Small intestine (tissue), 7 donors: ENCODE measurements at regions not wholly inside any gene's neighbourhood (a gene's known extent, or its start where the extent isn't known, plus 50 kb on each side); places are given as distances from the start of the nearest gene placed in this dataset.
"Not testable (repeated sequence)": the region's sequence is repeated elsewhere in the genome, so short reads cannot be mapped to it uniquely, and the experiment has no call there.

ENCODE experiments used
- DNase-seq, 2 donors: peaks; one replicate each; pipeline versions ENCODE4 v3.0.0 to v3.0.0-alpha.2; 2013
- FAIRE-seq: peaks from 2 replicates; lab custom pipeline; 2012; peaks lifted over from hg19 to GRCh38; lab: Jason Lieb, UNC
- H3K27ac ChIP-seq, 3 donors: one replicate each; pipeline ENCODE4 v1.5.1; 2013; ENCODE audit warnings: low read length in 2 of 3, mild to moderate bottlenecking in 2 of 3, control low read depth in 1 of 3, inconsistent platforms in 1 of 3, low read depth in 1 of 3, moderate library complexity in 1 of 3
- H3K27me3 ChIP-seq, 3 donors: one replicate each; pipeline ENCODE4 v1.6.1; 2013; ENCODE audit warnings: low read length in 3 of 3, inconsistent platforms in 1 of 3; ENCODE audit not compliant: control insufficient read depth in 3 of 3, insufficient read depth in 3 of 3
- H3K36me3 ChIP-seq, 3 donors: one replicate each; pipeline ENCODE4 v1.6.1; 2013; ENCODE audit warnings: low read length in 3 of 3, inconsistent platforms in 1 of 3, low read depth in 1 of 3, mild to moderate bottlenecking in 1 of 3, moderate library complexity in 1 of 3; ENCODE audit not compliant: control insufficient read depth in 3 of 3, insufficient read depth in 2 of 3
- H3K4me1 ChIP-seq, 3 donors: one replicate each; pipeline ENCODE4 v1.6.1; 2013; ENCODE audit warnings: low read length in 2 of 3, inconsistent platforms in 1 of 3, low read depth in 1 of 3, mild to moderate bottlenecking in 1 of 3, moderate library complexity in 1 of 3; ENCODE audit not compliant: control insufficient read depth in 3 of 3, insufficient read depth in 2 of 3
- H3K4me3 ChIP-seq, 3 donors: one replicate each; pipeline ENCODE4 v1.5.1; 2013; ENCODE audit warnings: low read length in 3 of 3, control low read depth in 1 of 3, inconsistent platforms in 1 of 3, low read depth in 1 of 3, mild to moderate bottlenecking in 1 of 3, moderate library complexity in 1 of 3
- H3K9me3 ChIP-seq, 2 donors: one replicate each; pipeline ENCODE4 v1.6.1; 2013; ENCODE audit warnings: low read depth in 1 of 2, low read length in 1 of 2; ENCODE audit not compliant: control insufficient read depth in 2 of 2, insufficient read depth in 1 of 2
- WGBS, 3 donors: extraction: QIAGEN DNeasy Blood & Tissue Kit; methylation state at CpG; one replicate each; pipeline ENCODE4 v1.1.7; 2013; 5-methylcytosine and 5-hydroxymethylcytosine counted together
- donor health status: healthy with polysubstance abuse.
- donor health status: control.
- donor health status: control.
- donor health status: Bipolar disorder and iron deficiency.
- donor health status: healthy.

DNA sequence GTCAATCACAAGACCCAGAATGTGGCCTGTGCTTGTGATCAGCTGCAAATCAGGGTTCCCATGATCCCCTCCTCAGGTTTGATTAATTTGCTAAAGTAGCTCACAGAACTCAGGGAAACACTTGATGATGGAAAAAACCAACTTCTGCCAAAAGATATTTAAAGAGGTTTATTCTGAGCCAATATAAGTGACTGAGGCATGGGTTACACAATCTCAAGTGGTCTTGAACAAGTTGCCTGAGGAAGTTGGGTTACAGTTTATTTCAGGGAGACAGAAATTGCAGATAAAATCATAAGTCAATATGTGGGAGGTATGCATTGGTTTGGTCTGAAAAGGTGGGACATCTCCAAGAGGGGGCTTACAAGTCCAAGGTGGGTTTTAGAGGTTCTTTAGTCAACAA is 243.1 kb downstream of the S1PR1 start:
- DNase-seq, result no peak
- H3K4me3 ChIP-seq, result no peak overlapping the region
- no peak for FAIRE-seq
- H3K27me3 ChIP-seq, result peaks cover 0 to 2% (median 0%) of the 10 kb centered on the region in 3 donors
- H3K9me3 ChIP-seq, result no peaks in the 10 kb centered on the region
- no peaks in the 10 kb centered on the region for H3K36me3 ChIP-seq
- H3K27ac ChIP-seq, result no peak overlapping the region
- no peaks in the 10 kb centered on the region for H3K4me1 ChIP-seq

DNA sequence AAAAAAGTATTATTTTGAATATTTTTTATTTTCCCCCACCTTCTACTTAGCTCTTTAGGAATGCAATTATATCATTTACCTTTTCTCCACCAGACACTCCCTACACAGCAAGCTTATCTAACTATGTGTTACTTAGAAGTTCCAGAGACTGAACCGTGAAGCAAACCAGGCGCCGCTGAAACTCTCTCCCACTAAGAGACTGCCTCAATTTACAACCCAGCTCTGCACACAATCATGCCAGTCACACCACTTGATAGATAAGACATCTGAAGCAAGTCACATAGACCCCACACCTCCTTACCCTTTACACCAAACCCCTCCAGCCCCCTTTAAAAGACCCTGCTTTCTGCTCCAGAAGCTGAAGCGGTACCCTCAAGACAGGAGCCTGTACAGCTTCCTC is 245.5 kb downstream of the S1PR1 start:
- no peak overlapping the region for H3K4me3 ChIP-seq
- peaks cover 0 to 2% (median 0%) of the 10 kb centered on the region in 3 donors for H3K27me3 ChIP-seq
- H3K4me1 ChIP-seq, result no peaks in the 10 kb centered on the region
- no peaks in the 10 kb centered on the region for H3K9me3 ChIP-seq
- 40 to 69% (median 69%) methylated on average over 4 of the region's 4 CpGs for WGBS, 3 donors
- FAIRE-seq, result no peak
- no peaks in the 10 kb centered on the region for H3K36me3 ChIP-seq
- H3K27ac ChIP-seq, result no peak overlapping the region
- DNase-seq, result no peak

DNA sequence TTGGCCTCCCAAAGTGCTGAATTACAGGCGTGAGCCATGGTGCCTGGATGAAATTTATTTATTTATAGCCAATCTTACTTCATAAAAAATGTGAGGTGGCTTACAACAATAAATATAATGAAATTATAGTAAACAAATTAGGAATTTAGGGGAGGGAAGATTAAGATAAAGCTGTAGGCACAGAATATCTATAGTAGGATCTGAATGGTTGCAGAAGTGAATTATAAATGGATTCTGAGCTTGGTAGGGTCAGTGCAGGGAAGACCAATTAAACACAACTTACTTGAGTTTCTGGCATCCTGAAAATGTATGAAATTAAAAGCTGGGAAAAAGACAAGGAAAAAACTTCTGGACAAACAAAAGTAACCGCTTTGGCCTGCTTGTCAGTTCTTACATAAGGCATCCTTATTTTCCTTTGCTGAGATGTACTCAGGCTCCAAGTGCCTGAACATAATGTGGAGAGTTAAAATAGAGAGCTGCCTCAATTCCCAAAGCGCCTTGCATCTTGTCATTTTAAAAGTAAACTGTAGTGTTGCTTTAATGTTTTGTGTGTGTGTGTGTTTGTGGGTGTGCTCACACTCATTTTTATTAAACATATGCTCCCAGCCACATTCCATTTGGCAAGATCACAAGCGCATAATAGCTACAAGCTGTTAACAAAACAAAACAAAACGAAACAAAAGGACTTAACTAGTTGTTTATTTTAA is 247.3 kb downstream of the S1PR1 start:
- Histone ChIP-seq H3K4me1 (no peaks in the 10 kb centered on the region), H3K36me3 (no peaks in the 10 kb centered on the region), H3K27me3 (peaks cover 0 to 2% (median 0%) of the 10 kb centered on the region in 3 donors), H3K9me3 (no peaks in the 10 kb centered on the region), H3K4me3 (no peak overlapping the region), H3K27ac (no peak overlapping the region)
- DNase-seq (peak in 1 of 2 donors; percentile 23), FAIRE-seq (no peak)
- WGBS, 3 donors, result 56 to 59% (median 57%) methylated on average over 5 of the region's 5 CpGs

DNA sequence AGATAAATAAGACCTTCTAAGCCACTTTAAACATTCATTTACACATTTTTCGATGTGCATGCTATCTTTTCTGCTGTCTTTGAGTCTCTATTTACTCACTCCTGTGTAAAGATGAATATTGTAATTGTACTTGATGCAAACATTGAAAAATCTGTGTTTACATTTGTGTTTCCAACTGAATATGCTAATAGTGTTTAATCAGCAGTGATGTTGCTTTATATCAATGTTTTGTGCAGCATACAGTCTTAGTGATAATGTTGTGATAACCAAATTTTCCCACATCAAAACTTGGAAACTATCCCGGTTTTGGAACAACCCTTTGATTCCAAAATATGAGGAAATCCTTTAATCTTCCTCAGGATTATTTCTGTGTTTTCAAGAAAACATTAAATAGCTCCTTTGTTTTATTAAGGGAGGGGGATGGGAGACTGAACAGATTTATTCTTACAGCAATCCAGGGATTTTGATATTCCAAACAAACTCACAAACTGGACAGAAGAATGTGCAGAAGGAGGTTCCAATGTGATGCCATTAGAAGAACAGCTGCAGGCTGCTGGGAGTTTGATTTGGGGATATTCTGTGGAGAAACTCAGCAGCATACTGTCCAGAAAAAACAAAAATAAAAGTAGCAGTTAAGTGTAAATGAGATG is 248.0 kb downstream of the S1PR1 start:
- Histone ChIP-seq H3K4me3 (no peak overlapping the region), H3K4me1 (no peaks in the 10 kb centered on the region), H3K9me3 (no peaks in the 10 kb centered on the region), H3K36me3 (no peaks in the 10 kb centered on the region), H3K27ac (no peak overlapping the region), H3K27me3 (peaks cover 0 to 2% (median 0%) of the 10 kb centered on the region in 3 donors)
- DNase-seq, result peak; percentile 1 to 12
- 3 to 25% (median 12%) methylated on average over 2 of the region's 2 CpGs for WGBS, 3 donors
- FAIRE-seq, result no peak

DNA sequence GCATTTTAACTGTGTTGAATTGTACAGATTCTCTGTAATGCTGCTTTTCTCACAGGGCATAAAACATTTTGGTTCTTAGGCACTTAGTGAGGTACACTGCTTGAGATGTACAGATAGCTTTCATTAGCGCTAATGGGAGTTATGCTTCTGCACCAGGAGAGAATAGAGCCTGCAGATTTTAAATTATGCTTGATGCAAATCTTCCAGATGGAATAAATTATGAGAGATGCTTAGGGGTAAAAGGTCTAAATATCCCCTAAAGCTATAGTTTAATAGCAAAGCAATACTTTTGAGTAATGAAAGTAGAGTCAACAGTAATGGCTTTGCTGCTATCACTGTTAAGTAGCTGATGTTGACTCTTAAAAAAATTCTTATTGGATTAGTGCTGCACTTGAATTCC is 248.9 kb downstream of the S1PR1 start:
- DNase-seq, result no peak
- H3K4me3 ChIP-seq, result no peak overlapping the region
- H3K36me3 ChIP-seq, result no peaks in the 10 kb centered on the region
- H3K9me3 ChIP-seq, result no peaks in the 10 kb centered on the region
- peaks cover 0 to 2% (median 0%) of the 10 kb centered on the region in 3 donors for H3K27me3 ChIP-seq
- WGBS, 3 donors, result 0 to 83% (median 13%) methylated on average over 1 of the region's 1 CpG
- FAIRE-seq, result no peak
- H3K27ac ChIP-seq, result no peak overlapping the region
- H3K4me1 ChIP-seq, result no peaks in the 10 kb centered on the region

DNA sequence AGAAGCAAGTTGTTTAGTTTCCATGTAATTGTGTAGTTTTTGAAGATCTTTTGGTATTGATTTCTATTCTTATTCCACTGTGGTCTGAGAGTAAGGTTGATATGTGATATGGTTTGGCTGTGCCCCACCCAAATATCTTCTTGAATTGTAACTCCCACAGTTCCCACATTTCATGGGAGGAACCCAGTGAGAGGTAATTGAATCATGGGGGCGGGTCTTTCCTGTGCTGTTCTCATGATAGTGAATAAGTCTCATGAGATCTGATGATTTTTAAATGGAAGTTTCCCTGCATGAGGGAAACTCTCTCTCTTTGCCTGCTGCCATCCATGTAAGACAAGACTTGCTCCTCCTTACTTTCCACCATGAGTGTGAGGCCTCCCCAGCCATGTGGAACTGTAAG is 255.3 kb downstream of the S1PR1 start:
- not testable (repeated sequence) for H3K27me3 ChIP-seq, H3K9me3 ChIP-seq, H3K36me3 ChIP-seq, H3K4me3 ChIP-seq, FAIRE-seq, DNase-seq, H3K4me1 ChIP-seq, H3K27ac ChIP-seq
- 77 to 94% (median 85%) methylated on average over 1 of the region's 1 CpG for WGBS, 3 donors

DNA sequence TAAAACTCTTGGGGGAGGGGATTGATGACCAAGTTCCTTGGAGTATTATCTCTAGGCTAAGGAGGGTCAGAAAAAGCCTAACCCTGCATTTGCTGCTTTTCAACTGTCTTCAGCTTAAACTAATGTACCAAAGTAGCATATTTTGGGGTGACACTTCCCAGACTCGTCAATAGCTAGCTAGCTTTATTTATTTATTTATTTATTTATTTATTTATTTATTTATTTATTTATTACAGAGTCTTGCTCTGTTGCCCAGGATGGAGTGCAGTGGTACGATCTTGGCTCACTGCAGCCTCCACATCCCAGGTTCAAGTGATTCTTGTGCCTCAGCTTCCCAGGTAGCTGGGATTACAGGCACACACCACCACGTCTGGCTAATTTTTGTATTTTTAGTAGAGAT is 257.1 kb downstream of the S1PR1 start:
- H3K4me1 ChIP-seq, FAIRE-seq, H3K36me3 ChIP-seq, H3K9me3 ChIP-seq, H3K4me3 ChIP-seq, H3K27me3 ChIP-seq, H3K27ac ChIP-seq, DNase-seq: not testable (repeated sequence)
- 79 to 89% (median 82%) methylated on average over 3 of the region's 3 CpGs for WGBS, 3 donors

DNA sequence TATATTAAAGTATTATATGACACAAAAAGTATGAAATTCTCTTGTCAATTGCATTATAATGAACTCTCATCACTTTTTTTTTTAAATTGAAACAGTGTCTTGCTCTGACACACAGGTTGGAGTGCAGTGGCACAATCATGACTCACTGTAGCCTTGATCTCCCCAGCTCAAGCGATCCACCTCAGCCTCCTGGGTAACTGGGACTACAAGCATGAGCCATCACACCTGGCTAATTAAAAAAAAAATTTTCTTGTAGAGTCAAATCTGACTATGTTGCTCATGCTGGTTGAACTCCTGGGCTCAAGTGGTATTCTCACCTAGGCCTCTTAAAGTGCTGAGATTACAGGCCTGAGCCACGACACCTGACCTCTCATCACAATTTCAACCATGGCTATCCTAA is 259.3 kb downstream of the S1PR1 start:
- WGBS, 3 donors, result 55 to 82% (median 72%) methylated on average over 2 of the region's 2 CpGs
- no peaks in the 10 kb centered on the region for H3K27me3 ChIP-seq
- DNase-seq, result no peak

More for the DNA sequence above, 259.3 kb downstream of the S1PR1 start:
- Histone ChIP-seq H3K4me1 (no peaks in the 10 kb centered on the region), H3K4me3 (no peak overlapping the region), H3K27ac (no peak overlapping the region), H3K36me3 (no peaks in the 10 kb centered on the region), H3K9me3 (peaks cover 0 to 4% of the 10 kb centered on the region in 2 donors)
- no peak for FAIRE-seq
